OCI-LY7 (cell line): ENCODE measurements at regions not wholly inside any gene's neighbourhood (a gene's known extent, or its start where the extent isn't known, plus 50 kb on each side); places are given as distances from the start of the nearest gene placed in this dataset.

Experiments
- BruUV-seq: library from RNA; stranded (reverse); fragments of 400-500 nt; replicated peaks from 2 replicates; lab custom pipeline; 2021; lab: Mats Ljungman, UMichigan
- CTCF ChIA-PET: fragments of 300-600 bp; sonication (Branson Sonifier 250); formaldehyde crosslinking; loops from one replicate; lab custom pipeline; 2022; ENCODE audit warnings: antibody characterized with exemption; ENCODE audit not compliant: unreplicated experiment; lab: Charles Lee
- POLR2A ChIA-PET: fragments of 300-600 bp; sonication (Branson Sonifier 250); formaldehyde crosslinking; loops from one replicate; lab custom pipeline; 2022; ENCODE audit warnings: antibody characterized with exemption; lab: Charles Lee
- DNase-seq: peaks from one replicate; pipeline ENCODE4 v3.0.0-alpha.2; 2015; ENCODE audit warnings: low spot score
- H2AFZ ChIP-seq: fragments of 200-600 bp; sonication (generic), shearing (Covaris generic); 2 replicates; pipeline ENCODE4 v1.6.1; 2014; ENCODE audit warnings: mild to moderate bottlenecking, antibody characterized with exemption, low read length, moderate library complexity
- H3K27ac ChIP-seq: fragments of 200-600 bp; sonication (generic); 2 replicates; pipeline ENCODE4 v1.5.1; 2014; ENCODE audit warnings: mixed run types, low read depth, mild to moderate bottlenecking, moderate library complexity, low read length, inconsistent platforms; ENCODE audit not compliant: poor library complexity, severe bottlenecking
- H3K36me3 ChIP-seq: fragments of 200-600 bp; sonication (generic); 2 replicates; pipeline ENCODE4 v1.6.1; 2014; ENCODE audit warnings: mild to moderate bottlenecking, antibody characterized with exemption, low read length, moderate library complexity, mixed read lengths; ENCODE audit not compliant: insufficient read depth
- H3K4me1 ChIP-seq: fragments of 200-600 bp; sonication (generic); 2 replicates; pipeline ENCODE4 v1.5.1; 2014; ENCODE audit warnings: mild to moderate bottlenecking, low read length; ENCODE audit not compliant: insufficient read depth, poor library complexity, severe bottlenecking
- H3K4me2 ChIP-seq: fragments of 200-600 bp; sonication (generic); 2 replicates; pipeline ENCODE4 v1.6.1; 2014; ENCODE audit warnings: mild to moderate bottlenecking, low read length
- H3K4me3 ChIP-seq: fragments of 200-600 bp; sonication (generic); 2 replicates; pipeline ENCODE4 v1.5.1; 2014; ENCODE audit warnings: mild to moderate bottlenecking, low read depth, low read length; ENCODE audit not compliant: poor library complexity, severe bottlenecking
- H3K79me2 ChIP-seq: fragments of 200-600 bp; sonication (generic); 2 replicates; pipeline ENCODE4 v1.6.1; 2016; ENCODE audit warnings: low read depth, mild to moderate bottlenecking, low read length, moderate library complexity, mixed read lengths; ENCODE audit not compliant: insufficient read depth
- H3K9me2 ChIP-seq: fragments of 200-600 bp; sonication (generic); 2 replicates; pipeline ENCODE4 v1.6.1; 2016; ENCODE audit warnings: mild to moderate bottlenecking, low read length, mixed read lengths; ENCODE audit not compliant: insufficient read depth
- H3K9me3 ChIP-seq: fragments of 200-600 bp; sonication (generic); 2 replicates; pipeline ENCODE4 v1.6.1; 2014; ENCODE audit warnings: mild to moderate bottlenecking, mixed run types, low read length, mixed read lengths
- H4K20me1 ChIP-seq: fragments of 200-600 bp; sonication (generic); 2 replicates; pipeline ENCODE4 v1.6.1; 2014; ENCODE audit warnings: mild to moderate bottlenecking, antibody characterized with exemption, low read length, moderate library complexity, mixed read lengths; ENCODE audit not compliant: insufficient read depth
- CTCF ChIP-seq: fragments of 200-600 bp; sonication (generic); conservative IDR thresholded peaks from 2 replicates; pipeline ENCODE4 v1.5.1; 2014; ENCODE audit warnings: mild to moderate bottlenecking, antibody characterized with exemption, low read length, moderate library complexity, mixed read lengths
- EZH2phosphoT487 ChIP-seq: fragments of 200-600 bp; sonication (generic); IDR thresholded peaks from 2 replicates; pipeline ENCODE4 v1.6.1; 2018; ENCODE audit warnings: low read depth, borderline replicate concordance, mild to moderate bottlenecking, mixed run types, antibody characterized with exemption, low read length, moderate library complexity, mixed read lengths
- intact Hi-C: fragments of 100-400 bp; cut with micrococcal nuclease; formaldehyde crosslinking; loops from one replicate; pipeline ENCODE4 v1.10.0; 2022; ENCODE audit not compliant: unreplicated experiment

- no peaks in the 10 kb centered on the region for H3K9me3 ChIP-seq
- H4K20me1 ChIP-seq: no peaks in the 10 kb centered on the region
- POLR2A ChIA-PET: interaction anchor here (0.5 to 0.9 kb wide), 2 partner anchors 221 to 246 kb away, joined by 3 to 4 read pairs; no protein-coding TSS in a partner anchor
- H3K79me2 ChIP-seq: no peaks in the 10 kb centered on the region
- intact Hi-C loops: no loop called here
- no peak for DNase-seq
- no peak overlapping the region for H3K4me2 ChIP-seq
- H3K4me1 ChIP-seq: no peaks in the 10 kb centered on the region
- H3K36me3 ChIP-seq: no peaks in the 10 kb centered on the region
- CTCF ChIA-PET: no interaction called here
- BruUV-seq: no TSS peak
- no peaks in the 10 kb centered on the region for H3K9me2 ChIP-seq
- TF ChIP-seq EZH2phosphoT487 (no peak), CTCF (no peak)
- no peak overlapping the region for H3K27ac ChIP-seq
- H3K4me3 ChIP-seq: no peak overlapping the region
- H2AFZ ChIP-seq: no peak overlapping the region
These were observed 298.7 kb upstream of the MARCKS start for GRCh38 chr6:113558431-113558830.

GRCh38 chr6:113558966-113559365 lies 298.2 kb upstream of the MARCKS start:
- Histone ChIP-seq H4K20me1 (no peaks in the 10 kb centered on the region), H3K27ac (no peak overlapping the region), H3K36me3 (no peaks in the 10 kb centered on the region), H3K4me3 (no peak overlapping the region), H3K79me2 (no peaks in the 10 kb centered on the region), H3K4me1 (no peaks in the 10 kb centered on the region), H3K9me2 (no peaks in the 10 kb centered on the region), H2AFZ (no peak overlapping the region), H3K9me3 (no peaks in the 10 kb centered on the region), H3K4me2 (no peak overlapping the region)
- no peak for TF ChIP-seq EZH2phosphoT487
- TF ChIP-seq CTCF: no peak
- CTCF ChIA-PET: no interaction called here
- no peak for DNase-seq
- POLR2A ChIA-PET: no interaction called here
- BruUV-seq: no TSS peak
- intact Hi-C loops: no loop called here

GRCh38 chr6:113560376-113560775 lies 296.8 kb upstream of the MARCKS start:
- Histone ChIP-seq H3K4me2 (no peak overlapping the region), H4K20me1 (no peaks in the 10 kb centered on the region), H3K4me3 (no peak overlapping the region), H3K9me2 (no peaks in the 10 kb centered on the region), H3K27ac (no peak overlapping the region), H3K9me3 (no peaks in the 10 kb centered on the region), H3K4me1 (no peaks in the 10 kb centered on the region), H2AFZ (no peak overlapping the region), H3K36me3 (no peaks in the 10 kb centered on the region), H3K79me2 (no peaks in the 10 kb centered on the region)
- TF ChIP-seq CTCF (no peak), EZH2phosphoT487 (no peak)
- no peak for DNase-seq
- BruUV-seq: no TSS peak
- intact Hi-C loops: no loop called here
- ChIA-PET POLR2A (interaction anchor here (0.6 kb wide), 1 partner anchor 65 kb away, joined by 4 read pairs; no protein-coding TSS in a partner anchor), CTCF (no interaction called here)
